DMS79 treated with DMSO at 0.1 percent for 48 hours (cell line): ENCODE measurements at regions not wholly inside any gene's neighbourhood (a gene's known extent, or its start where the extent isn't known, plus 50 kb on each side); places are given as distances from the start of the nearest gene placed in this dataset.
"Not testable (repeated sequence)": the region's sequence is repeated elsewhere in the genome, so short reads cannot be mapped to it uniquely, and the experiment has no call there.

Source experiments
- DNase-seq: peaks from one replicate; lab custom pipeline; 2025; lab: John Stamatoyannopoulos, UW

- DNase-seq: no peak
Measured at GRCh38 chr6:97347111-97347510, 64.1 kb upstream of the MMS22L start.

- no peak for DNase-seq
Measured at GRCh38 chr6:97361286-97361685, 78.3 kb upstream of the MMS22L start.

- no peak for DNase-seq
Measured at GRCh38 chr6:97364327-97364726, 81.3 kb upstream of the MMS22L start.

GRCh38 chr6:97382071-97382470 is 99.1 kb upstream of the MMS22L start:
- not testable (repeated sequence) for DNase-seq

- no peak for DNase-seq
Measured at GRCh38 chr6:97392735-97393134, 109.7 kb upstream of the MMS22L start.

GRCh38 chr6:97394160-97394748 is 111.2 kb upstream of the MMS22L start:
- DNase-seq: peak; percentile 10

GRCh38 chr6:97396880-97397279 is 113.9 kb upstream of the MMS22L start:
- DNase-seq: no peak

GRCh38 chr6:97399208-97399607 is 116.2 kb upstream of the MMS22L start:
- DNase-seq: no peak

- no peak for DNase-seq
Measured at GRCh38 chr6:97401533-97401932, 118.5 kb upstream of the MMS22L start.

GRCh38 chr6:97405818-97406409 is 122.9 kb upstream of the MMS22L start:
- DNase-seq: no peak

GRCh38 chr6:97406633-97407032 is 123.6 kb upstream of the MMS22L start:
- no peak for DNase-seq

- no peak for DNase-seq
Measured at GRCh38 chr6:97411610-97412009, 128.6 kb upstream of the MMS22L start.

GRCh38 chr6:97412511-97412910 is 129.5 kb upstream of the MMS22L start:
- DNase-seq: no peak

- no peak for DNase-seq
Measured at GRCh38 chr6:97422171-97422570, 139.2 kb upstream of the MMS22L start.

GRCh38 chr6:97423190-97423589 is 140.2 kb upstream of the MMS22L start:
- DNase-seq: no peak

GRCh38 chr6:97427648-97428047 is 144.6 kb upstream of the MMS22L start:
- no peak for DNase-seq

- no peak for DNase-seq
Measured at GRCh38 chr6:97437087-97437486, 154.1 kb upstream of the MMS22L start.

GRCh38 chr6:97438011-97438671 is 155.1 kb upstream of the MMS22L start:
- no peak for DNase-seq

- DNase-seq: no peak
Measured at GRCh38 chr6:97440590-97441176, 157.7 kb upstream of the MMS22L start.

GRCh38 chr6:97443408-97444080 is 160.5 kb upstream of the MMS22L start:
- DNase-seq: no peak

- DNase-seq: no peak
Measured at GRCh38 chr6:97445407-97445806, 162.4 kb upstream of the MMS22L start.

- no peak for DNase-seq
Measured at GRCh38 chr6:97449444-97449966, 166.5 kb upstream of the MMS22L start.
